ENCODE measurements at regions not wholly inside any gene's neighbourhood (a gene's known extent, or its start where the extent isn't known, plus 50 kb on each side); places are given as distances from the start of the nearest gene placed in this dataset.

GRCh38 chr12:59383079-59383822, 212.6 kb upstream of the SLC16A7 start:
- TF ChIP-seq CTCF (conservative IDR thresholded peaks at IDR 0.05 in 1 of 2, IDR thresholded peaks at IDR 0.05 in 1 of 2; ENCODE audit: low read depth in 1 of 2, low read length in 2 of 2) (no peak), EZH2 (IDR thresholded peaks at IDR 0.05; ENCODE audit: low read length, missing control alignments) (no peak)
